ENCODE measurements at regions not wholly inside any gene's neighbourhood (a gene's known extent, or its start where the extent isn't known, plus 50 kb on each side); places are given as distances from the start of the nearest gene placed in this dataset.

DNA sequence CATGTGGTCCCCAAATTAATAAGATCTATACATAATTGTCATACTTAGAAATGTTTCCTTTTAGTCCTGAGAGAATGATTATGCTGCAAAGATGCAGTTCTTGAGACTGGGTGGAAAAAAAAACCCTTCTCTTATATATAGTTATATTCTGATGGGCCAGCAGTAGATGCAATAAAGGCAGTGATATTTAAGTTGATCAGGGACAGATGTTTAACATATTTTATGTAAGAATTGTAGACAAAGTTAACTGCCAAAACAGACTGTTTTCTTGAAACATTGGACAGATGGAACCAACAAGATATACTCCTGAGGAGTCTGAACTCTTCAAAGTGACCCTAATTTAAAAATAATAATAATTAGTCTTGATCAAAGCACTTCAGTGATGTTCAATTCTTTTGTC lies 172.0 kb upstream of the LRIG1 start:
- TF ChIP-seq ELF4 (IDR thresholded peaks at IDR 0.05) (no peak), SP1 (IDR thresholded peaks at IDR 0.05) (no peak), HDGF (IDR thresholded peaks at IDR 0.05; ENCODE audit: borderline replicate concordance) (no peak), SUZ12 (IDR thresholded peaks at IDR 0.05) (no peak), FOXM1 (IDR thresholded peaks at IDR 0.05; ENCODE audit: borderline replicate concordance) (no peak), BHLHE40 (IDR thresholded peaks at IDR 0.05; ENCODE audit: borderline replicate concordance) (no peak)
- TF ChIP-seq, protein P1, sequence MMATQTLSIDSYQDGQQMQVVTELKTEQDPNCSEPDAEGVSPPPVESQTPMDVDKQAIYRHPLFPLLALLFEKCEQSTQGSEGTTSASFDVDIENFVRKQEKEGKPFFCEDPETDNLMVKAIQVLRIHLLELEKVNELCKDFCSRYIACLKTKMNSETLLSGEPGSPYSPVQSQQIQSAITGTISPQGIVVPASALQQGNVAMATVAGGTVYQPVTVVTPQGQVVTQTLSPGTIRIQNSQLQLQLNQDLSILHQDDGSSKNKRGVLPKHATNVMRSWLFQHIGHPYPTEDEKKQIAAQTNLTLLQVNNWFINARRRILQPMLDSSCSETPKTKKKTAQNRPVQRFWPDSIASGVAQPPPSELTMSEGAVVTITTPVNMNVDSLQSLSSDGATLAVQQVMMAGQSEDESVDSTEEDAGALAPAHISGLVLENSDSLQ (IDR thresholded peaks at IDR 0.05) = no peak
